C4-2B (cell line): ENCODE measurements at regions not wholly inside any gene's neighbourhood (a gene's known extent, or its start where the extent isn't known, plus 50 kb on each side); places are given as distances from the start of the nearest gene placed in this dataset.

Experiments
- CTCF ChIP-seq: fragments of 450-650 bp; conservative IDR thresholded peaks from 2 replicates; pipeline ENCODE4 v1.5.1; 2017; ENCODE audit warnings: mild to moderate bottlenecking
- ZFX ChIP-seq: fragments of 450-650 bp; IDR thresholded peaks from 2 replicates; pipeline ENCODE4 v1.6.1; 2017

GRCh38 chr5:111839438-111839837, 82.4 kb upstream of the NREP start:
- TF ChIP-seq CTCF (no peak), ZFX (no peak)
